ENCODE measurements at regions not wholly inside any gene's neighbourhood (a gene's known extent, or its start where the extent isn't known, plus 50 kb on each side); places are given as distances from the start of the nearest gene placed in this dataset.

DNA sequence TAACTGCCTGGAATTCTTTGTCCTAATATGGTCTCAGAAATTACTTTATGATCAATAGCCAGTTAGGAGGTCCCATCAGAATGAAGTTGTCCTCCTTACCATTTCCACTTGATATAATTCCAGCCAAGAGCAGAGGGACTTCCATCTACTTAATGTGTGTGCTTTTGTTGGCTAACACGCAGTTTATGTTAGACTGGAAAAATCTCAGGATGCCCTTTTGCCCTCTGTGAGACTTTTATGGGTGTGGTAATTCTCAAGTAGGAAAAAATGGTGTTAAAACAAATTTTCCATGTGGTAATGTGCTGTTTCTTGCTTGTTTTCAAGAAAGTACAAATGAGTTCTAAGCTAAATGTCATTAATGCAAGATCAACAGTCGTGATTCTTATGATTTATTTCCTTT is 327.1 kb downstream of the MTRR start:
- TF ChIP-seq, protein P1, sequence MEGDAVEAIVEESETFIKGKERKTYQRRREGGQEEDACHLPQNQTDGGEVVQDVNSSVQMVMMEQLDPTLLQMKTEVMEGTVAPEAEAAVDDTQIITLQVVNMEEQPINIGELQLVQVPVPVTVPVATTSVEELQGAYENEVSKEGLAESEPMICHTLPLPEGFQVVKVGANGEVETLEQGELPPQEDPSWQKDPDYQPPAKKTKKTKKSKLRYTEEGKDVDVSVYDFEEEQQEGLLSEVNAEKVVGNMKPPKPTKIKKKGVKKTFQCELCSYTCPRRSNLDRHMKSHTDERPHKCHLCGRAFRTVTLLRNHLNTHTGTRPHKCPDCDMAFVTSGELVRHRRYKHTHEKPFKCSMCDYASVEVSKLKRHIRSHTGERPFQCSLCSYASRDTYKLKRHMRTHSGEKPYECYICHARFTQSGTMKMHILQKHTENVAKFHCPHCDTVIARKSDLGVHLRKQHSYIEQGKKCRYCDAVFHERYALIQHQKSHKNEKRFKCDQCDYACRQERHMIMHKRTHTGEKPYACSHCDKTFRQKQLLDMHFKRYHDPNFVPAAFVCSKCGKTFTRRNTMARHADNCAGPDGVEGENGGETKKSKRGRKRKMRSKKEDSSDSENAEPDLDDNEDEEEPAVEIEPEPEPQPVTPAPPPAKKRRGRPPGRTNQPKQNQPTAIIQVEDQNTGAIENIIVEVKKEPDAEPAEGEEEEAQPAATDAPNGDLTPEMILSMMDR (IDR thresholded peaks at IDR 0.05): no peak
- TF ChIP-seq POLR2AphosphoS5 (IDR thresholded peaks at IDR 0.05) (no peak), POLR2A (IDR thresholded peaks at IDR 0.05) (no peak)
